IPS-NIHi7 (cell line): ENCODE measurements at regions not wholly inside any gene's neighbourhood (a gene's known extent, or its start where the extent isn't known, plus 50 kb on each side); places are given as distances from the start of the nearest gene placed in this dataset.

Source experiments
- DNase-seq: peaks from one replicate; pipeline ENCODE4 v3.0.0; 2012; ENCODE audit warnings: mixed read lengths; ENCODE audit errors: extremely low spot score

DNA sequence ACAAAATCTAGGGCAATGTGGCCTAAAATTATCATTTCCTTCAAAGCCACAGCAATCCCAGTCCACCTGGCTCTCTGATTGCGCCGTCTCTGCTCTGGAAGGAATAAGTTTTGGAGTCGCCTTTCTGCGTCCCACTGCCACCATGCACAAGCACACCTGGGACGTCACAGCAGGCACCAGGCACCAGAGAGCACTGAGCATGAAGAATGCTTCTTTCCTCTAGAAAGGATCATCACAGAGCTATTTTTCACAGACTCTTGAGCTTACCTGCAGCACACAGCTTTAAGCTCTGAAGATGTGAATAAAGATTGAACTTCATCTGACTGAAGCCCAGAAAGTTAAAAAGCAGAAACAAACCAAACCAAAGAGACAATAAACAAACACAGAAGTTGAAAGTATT, 170.0 kb upstream of the PPARGC1A start:
- no peak for DNase-seq

DNA sequence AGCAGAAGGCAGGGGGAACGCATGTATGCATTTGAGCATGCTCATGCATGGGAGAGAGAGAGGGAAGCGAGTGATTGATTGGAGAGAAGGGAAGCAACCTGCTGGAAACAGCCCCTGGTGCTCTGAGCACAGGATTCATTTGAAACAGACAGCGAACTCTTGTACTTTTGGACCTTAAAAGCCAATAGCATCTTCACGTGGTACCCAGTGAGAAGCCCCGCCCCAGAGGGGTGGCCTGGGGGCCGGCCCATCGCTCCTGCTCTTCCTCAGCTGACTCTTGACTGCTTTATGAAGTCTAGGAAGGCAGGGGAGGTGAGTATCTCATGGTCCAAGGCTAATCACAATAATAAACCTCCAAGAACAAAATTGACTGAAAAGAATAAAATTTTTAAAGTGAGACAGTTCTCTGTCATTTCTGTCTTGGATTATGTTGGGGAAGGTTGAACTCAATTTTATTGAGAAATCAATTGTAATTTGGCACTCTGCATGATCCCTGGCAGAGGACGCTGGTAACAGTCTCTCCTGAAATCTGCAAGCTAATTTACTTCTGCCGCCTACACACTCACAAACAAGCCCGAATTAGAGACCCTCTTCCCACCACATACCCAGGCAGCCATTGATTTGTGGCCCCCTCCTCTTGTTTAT, 168.2 kb upstream of the PPARGC1A start:
- no peak for DNase-seq

DNA sequence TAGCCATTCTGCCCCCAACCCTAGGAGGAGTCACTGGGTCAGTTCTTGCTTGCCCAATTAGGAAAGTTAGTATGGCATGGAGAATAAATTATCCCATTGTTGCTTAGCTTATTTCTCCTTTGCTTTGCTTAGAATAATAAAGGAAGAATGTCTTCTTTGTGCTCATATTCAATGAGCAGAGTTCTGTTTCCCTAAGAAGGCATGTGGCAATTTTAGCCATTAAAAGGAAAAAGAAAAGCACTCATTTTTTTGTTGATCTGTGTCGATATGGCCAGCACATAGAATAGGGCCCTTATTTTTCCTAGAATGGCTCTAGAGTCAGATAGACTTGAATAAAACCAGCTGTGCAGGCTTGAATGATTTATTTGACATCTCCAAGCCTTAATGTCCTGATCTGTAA, 166.4 kb upstream of the PPARGC1A start:
- no peak for DNase-seq

DNA sequence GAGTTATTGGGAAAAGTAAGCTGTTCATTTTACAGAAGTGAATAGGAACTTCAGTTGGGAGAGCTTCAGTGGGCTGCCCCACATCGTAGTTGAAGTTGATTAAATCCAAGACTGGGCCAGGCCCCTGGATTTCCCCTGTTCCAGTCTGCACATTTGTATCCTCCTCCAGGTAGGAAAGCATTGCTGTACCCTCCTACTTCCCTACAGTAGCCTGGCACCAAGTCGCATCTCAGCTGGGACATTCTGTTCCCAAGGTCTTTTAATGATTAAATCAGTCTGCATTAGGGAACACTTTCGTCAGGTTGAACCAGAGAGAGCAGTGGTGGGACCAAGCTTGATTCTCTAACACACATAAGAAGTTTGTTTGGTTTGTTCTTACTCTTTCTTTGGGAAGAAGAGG, 165.8 kb upstream of the PPARGC1A start:
- DNase-seq, result no peak

DNA sequence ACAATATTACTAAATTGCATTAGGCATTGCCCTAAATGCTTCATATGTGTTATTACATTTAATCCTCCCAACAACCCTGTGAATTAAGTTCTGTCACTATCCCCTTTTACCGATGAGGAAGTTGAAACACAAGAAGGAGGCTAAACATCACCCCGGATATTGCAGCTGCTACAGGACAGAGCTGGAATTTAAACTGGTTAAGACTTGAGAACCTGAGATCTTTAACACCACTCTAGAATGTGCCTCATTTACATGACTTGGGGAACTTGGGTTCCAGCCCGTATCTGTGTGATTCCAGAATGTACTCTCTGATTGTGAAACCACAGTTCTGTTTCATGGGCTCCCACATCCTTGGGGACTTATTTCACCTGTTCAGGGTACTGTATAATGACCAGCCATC, 165.1 kb upstream of the PPARGC1A start:
- no peak for DNase-seq

DNA sequence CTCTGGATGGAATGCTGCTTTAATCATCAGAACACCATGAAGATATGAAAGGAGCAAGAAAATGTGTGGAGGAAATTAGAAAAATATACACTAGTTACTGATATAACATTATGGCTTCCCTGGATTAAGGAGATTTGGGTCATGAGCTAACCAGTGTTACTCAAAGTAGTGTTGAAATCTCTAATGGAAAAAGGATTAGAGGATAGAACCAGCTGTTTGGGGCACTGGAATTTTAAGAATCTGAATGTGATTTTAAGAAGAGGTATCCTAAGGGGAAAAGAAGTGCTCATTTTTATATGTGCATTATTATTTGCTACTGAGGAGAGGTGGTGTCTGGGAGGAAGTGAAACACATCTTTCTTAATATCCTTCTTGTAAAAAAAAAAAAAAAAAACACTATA, 164.1 kb upstream of the PPARGC1A start:
- DNase-seq, result no peak

DNA sequence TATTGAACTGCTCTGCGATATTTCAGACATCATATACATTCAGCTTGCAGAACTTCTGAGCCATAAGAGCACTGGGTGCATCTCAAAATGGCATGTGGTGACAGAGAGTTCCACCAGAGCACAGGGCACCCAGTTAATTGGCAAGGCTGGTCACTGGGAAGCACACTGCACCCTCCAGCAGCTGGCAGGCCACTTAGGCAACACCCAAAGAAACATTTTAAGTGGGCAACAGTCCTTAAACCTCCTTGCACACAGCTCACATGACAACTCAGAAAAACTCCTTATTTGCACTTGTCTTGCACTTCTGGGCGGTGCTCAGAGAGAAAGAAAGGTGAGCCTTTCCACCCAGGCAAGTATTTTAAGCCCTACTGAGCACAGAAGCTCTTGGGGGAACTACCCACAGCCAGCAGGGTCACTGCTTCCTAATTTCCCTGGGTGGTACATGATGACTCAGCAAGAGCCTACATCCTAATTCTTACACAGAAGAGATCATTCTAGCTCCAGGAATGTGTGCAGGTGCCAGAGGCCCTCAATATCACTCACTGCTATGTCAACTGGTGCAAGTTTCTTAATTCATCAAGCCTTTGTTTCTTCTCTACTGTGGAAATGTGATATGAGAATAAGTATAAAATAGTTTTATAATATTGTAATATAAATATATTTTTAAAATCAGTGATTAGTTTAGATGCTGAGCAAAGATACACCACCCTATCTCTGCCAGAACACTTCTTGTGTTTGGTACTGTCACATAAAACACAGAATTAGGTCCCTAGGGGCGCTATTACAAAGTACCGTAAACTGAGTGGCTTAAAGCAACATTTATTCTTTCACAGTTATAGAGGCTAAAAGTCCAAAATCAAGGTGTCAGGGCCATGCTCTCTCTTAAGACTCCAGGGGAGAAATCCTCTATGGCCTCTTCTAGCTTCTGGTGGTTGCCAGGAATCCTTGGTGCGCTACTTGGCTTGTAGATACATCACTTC, 155.1 kb upstream of the PPARGC1A start:
- DNase-seq, result no peak

DNA sequence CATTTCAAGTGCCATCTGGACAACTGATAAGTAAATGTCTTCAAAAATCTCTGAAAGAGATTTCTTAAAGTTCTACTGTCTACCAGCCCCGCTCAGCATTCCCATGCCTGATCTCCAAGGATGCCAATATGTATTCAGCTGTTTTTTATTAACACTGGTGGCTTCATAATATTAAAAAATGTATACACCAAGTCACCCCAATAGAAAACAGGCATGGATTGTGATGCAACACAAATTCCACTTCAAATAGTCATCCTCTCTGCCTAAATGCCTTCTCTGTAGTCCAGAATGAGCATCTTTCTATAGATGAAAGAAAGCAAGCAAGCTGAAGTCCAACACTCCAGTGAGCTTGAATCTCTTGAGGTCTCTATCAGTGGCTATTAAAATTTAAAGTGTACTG, 152.2 kb upstream of the PPARGC1A start:
- no peak for DNase-seq

DNA sequence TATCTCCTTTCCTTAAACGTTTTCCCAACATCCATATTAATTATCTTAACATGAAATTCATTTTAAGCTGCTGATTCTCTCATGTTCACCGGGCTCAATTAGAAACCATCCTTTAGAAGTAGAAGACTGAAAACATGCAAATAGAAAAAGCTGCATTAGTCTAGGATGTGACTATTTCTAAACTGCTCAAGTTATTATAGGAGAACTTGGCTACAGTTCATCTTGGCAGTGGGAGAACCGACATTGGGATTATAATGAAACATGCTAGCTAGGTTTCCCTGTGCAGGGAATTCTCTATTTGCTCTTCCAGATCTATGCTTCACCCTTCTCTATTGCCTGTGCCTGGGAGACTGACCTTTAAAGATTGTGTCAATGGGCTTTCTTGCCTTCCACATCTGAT, 151.0 kb upstream of the PPARGC1A start:
- DNase-seq, result no peak

DNA sequence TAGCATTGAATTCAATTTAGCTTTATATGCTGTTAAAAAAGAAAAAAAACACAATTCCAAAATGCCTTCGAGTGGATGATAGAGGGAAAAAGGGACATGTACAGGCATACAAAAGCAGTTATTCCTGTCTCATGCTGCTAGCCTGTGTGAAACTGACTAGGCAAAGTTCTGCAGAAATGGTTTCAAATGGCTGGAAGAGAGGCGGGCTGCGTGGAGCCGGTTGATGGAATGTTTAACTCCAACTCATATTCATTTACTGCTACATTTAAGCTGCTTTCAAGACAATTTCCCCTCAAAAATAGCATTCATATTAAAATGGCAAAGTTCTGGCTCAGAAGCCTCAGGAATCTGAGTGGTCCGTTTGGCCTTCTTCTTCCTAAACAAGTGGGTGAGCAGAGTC, 143.8 kb upstream of the PPARGC1A start:
- DNase-seq, result no peak

DNA sequence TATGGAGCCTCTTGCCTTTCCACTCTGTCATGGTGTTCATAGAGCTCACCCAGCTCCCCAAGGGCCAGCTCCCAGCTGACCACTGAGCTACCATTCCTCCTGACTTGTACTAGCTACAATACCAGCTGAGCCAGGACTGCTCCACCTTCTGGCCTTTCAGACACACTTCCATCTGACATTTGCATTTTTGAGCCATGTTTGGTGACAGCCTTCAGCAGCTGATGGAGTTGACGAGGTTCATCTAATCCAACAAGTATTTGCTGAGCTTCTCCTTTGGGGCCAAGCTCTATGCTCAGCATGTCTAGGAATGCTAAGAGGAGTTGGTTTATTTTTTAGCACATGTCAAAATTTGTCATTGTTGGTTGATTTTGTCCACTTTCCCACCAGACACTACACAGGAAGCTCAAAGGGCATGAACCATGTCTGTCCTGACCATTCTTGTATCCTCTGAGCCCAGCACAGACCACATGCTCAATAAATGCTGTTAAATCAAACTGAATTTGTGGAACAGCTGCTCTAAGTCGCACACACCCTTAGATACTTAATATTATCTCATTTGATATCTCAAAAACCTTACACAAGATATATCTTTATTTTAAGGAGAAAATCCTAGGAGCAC, 142.6 kb upstream of the PPARGC1A start:
- peak; percentile 44 for DNase-seq

DNA sequence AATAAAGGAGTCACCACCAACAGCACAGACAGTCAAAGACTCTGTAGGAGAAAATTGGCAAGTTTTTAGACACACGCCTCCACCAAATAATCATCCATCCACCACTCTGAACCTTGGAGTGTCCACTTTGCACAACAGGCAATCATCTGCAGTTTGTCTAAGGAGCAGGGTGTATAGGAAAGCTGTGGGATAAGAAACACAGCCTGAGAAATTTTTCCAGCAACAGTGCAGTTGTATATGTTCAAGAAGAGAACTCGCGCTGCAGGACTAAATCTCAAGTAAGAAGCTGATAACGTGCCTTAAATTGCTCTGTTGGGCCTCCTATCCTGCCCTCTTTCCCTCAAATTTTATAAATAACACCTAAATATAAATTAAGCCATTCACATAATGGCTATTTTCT, 136.7 kb upstream of the PPARGC1A start:
- no peak for DNase-seq

DNA sequence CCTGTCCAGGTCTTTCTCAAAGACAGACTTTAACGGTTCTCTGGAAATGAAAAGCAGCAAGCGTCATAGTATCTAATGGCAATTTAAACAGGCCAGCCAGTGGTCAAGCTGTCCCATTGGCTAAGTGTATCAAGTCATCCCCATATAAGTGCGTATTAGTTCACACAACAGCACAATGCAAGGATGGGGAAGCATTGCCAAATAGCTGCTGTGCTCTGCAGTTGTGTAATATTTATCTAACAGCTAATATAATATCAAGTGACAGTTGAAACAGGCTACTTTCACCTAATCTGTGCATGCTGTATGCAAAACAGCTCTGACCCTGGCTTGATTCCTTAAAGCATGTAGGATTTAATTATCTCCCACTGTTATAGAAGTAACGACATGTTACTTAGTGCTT, 134.8 kb upstream of the PPARGC1A start:
- no peak for DNase-seq

DNA sequence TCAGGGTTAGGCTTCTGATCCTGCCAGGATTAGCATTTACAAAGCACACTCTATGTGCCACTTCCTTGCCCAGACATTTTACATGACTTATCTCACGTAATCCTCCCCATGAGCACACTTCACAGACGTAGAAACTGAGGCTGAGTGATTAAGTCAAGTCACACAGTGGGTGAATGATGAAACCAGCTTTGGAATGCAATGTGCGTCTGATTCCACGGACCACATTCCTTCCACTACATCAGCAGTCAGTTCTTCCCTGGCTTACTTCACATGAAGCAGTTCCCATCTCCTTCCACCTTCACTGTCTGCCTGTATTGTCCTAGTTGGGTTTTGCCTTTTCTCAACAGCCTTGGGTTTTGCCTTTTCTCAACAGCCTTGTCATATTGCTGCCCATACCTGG, 134.3 kb upstream of the PPARGC1A start:
- no peak for DNase-seq

DNA sequence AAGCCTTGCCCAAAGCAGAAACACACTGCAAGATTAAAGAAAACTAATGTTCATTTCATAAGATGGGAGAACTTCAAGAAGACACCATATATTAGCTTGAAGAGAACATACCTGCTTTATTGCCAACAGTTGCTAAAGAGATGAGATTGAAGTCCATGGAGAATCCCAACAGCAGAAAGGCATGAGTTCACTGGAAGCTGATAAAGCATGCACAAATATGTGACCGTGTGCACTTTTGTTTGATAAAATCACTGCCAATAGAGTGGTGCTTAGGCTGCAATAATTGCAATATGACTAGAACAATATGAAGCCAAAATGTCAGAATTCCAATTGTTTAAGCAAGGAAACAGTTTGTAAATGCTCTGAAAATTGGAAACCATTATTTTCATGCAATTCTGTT, 125.9 kb upstream of the PPARGC1A start:
- DNase-seq, result no peak

DNA sequence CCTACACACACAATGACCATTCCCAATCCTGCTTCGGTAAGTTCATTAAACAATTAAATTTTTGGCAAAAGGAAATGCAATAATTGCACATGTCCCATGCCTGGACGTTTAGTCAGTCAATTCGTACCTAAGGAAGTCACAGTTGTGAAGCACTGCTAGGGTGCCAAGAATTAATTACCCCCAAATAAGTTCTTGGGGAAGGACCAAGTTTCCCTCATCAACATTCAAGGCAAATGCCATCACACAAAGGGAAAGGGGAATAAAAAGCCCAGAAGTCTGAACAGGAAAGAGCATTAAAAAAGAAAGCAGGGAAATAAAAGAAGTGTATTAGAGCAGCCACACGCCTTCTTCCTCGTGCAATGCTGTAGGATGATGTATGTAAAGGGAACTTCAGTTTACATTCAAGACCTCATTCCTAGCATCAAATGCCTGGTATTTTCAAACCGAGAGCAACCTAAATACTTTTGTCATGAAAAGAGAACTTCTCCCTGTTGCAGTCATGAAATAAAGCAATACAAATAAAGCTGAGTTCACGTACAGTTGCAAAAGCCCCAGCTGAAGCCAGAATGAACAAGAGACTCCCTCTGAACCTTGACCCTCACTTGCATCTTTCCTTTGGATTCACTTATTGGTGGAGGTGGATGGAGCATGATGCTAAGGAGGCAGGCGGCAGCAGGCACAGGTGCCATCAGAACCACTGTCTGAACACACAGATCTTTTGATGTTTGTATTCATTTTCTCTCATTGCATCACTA, 124.0 kb upstream of the PPARGC1A start:
- no peak for DNase-seq

DNA sequence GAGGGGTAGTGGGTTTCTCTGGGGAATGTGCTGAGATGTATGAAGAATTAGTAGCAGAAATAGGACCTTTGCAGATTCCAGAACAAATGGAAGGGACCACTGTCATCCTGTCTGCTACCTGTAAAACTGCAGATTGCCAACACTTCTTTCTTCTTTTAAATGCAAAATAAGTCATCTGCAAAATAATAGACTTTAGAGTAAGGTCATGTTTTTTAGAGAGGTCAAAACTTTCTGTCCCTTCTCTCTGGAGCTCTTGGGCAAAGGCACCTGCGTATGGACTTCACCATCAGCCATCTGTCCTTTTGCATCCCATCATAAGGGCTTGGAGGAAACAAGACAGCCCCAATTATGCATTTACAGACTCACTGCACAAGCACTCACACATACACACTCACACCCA, 121.1 kb upstream of the PPARGC1A start:
- no peak for DNase-seq

DNA sequence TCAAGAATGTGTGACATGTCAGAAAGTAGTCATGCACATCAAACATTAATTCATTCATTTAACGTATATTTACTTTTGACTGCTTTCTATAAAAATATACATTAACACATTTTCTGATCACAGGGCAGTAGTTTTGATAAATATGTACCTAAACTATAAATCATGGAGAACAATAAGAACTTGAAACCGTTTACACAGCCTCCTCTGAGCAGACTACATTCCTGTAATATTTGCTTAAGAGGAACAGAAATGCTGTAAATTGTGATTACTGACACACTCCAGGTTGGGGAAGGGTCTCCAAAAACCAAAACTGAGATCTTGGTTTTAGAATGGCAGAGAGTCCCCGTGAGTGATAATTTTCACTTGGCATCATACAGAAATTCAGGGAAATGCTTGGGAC, 120.7 kb upstream of the PPARGC1A start:
- no peak for DNase-seq

DNA sequence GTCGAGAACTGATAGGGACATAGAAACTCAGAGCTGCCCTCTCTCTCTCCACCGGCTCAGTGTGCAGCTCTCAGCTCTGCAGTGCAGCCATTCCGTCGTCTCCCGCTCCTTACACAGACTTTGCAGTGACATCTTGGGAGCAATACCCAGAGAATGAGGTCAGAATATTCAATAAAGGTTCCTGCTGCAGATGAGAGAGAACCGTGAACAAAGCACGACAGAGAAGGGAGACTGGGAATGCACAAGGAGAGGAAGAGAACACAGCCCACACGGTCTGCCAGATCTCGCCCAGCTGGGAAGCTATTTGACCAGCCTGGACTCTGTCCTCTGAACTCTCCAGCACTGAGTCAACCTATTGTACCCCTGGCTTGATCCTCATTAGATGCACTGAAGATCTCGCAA, 118.0 kb upstream of the PPARGC1A start:
- DNase-seq, result no peak

DNA sequence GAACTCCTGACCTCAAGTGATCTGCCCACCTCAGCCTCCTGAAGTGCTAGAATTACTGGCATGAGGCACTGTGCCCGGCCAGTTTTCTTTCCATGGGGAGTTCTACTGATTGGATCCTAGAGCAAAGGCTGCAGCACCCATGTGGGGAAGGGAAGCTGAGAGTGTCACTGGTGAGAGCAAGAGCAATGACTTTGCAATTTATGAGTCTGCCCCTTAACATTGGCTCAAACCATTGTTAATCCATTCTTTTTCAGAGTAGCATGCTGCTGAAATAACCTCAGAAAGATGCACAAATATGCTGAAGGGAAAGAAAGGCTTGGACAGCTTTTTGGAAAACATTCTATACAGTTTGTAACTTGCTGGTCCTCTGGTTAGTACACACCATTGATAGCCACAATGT, 116.4 kb upstream of the PPARGC1A start:
- DNase-seq, result no peak

DNA sequence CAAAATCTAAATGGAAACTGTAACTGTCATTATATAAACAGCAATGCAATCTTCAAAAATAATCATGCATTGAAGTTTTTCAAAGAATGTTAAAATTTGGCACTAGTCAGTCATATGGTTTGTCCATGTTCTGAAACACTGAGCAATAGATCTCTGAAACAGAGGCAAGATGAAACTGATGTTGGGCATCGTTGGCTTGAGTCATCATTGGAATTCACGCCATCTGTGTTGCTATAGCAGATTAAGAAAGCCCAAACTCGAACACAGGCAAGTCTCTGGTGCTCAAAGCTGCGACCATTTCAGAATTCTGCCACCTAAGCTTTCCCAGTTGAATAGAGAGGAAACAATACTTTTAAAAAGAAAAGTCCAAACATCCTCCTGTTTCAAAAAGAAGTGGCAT, 114.1 kb upstream of the PPARGC1A start:
- DNase-seq, result no peak

DNA sequence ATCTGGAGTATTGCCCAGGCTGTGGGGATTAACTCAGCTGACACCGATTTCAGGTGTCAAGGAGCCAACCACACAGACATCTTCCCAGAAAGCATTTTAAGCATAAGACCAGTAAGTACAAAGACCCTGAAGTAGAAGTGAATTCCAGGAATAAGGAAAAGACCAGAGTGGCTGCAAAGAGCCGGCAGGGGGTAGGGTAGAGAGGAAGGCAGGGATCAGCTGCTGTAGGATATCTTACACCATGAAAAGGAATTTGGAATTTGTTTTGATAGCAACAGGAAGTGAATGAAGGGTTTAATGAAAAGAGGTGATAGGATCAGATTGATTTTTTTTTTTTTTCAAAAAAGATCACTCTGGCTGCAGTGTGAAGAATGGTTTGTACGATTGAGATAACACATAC, 113.6 kb upstream of the PPARGC1A start:
- no peak for DNase-seq
